DMS53 (cell line): ENCODE measurements at regions not wholly inside any gene's neighbourhood (a gene's known extent, or its start where the extent isn't known, plus 50 kb on each side); places are given as distances from the start of the nearest gene placed in this dataset.
"Not testable (repeated sequence)": the region's sequence is repeated elsewhere in the genome, so short reads cannot be mapped to it uniquely, and the experiment has no call there.

ENCODE experiments used
- DNase-seq: peaks from one replicate; lab custom pipeline; 2025; lab: John Stamatoyannopoulos, UW

DNA sequence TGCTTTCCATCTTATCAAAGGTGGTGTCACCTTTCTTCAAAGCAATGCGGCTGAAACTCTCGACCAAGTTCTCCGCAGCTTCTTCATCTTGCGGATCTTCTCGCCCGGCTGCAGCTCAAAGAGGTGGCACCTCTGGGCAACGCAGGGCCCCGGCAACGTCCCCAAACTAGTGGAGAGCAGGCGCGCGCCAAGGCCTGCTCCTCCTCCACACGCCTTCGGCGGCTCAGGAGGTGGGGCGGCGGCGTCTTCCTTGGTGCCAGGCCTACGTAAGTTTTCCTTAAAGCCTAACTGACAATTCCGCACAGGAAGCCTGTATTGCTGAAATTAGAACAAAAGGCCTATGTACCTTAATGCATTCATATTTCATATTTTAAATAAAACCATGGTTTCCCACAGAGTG, 112.0 kb downstream of the TMX1 start:
- DNase-seq = no peak

GRCh38 chr14:51353901-51354300, 113.9 kb downstream of the TMX1 start:
- no peak for DNase-seq

DNA sequence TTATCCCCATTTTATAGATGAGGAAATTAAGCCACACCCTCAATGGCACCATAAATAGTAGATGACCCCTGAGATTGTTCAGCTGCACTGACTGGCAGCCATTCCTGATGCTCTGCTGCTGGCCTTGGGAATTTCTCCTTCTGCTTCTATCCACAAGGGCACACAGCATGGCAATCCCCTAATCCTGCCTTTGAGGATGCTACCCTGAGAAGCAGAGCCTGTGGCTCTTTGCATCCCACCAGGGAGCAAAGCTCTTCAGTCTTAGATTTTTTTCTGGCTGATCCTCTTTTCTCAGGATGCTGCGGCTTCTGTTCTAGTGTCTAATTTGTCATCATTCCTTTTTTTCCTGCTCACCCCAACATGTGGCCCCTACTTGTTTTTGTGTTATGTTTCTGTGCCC, 114.8 kb downstream of the TMX1 start:
- DNase-seq = no peak

- no peak for DNase-seq
Observed at GRCh38 chr14:51356381-51356780, 116.3 kb downstream of the TMX1 start.

- DNase-seq = no peak
Observed at GRCh38 chr14:51357250-51357649, 117.2 kb downstream of the TMX1 start.

DNA sequence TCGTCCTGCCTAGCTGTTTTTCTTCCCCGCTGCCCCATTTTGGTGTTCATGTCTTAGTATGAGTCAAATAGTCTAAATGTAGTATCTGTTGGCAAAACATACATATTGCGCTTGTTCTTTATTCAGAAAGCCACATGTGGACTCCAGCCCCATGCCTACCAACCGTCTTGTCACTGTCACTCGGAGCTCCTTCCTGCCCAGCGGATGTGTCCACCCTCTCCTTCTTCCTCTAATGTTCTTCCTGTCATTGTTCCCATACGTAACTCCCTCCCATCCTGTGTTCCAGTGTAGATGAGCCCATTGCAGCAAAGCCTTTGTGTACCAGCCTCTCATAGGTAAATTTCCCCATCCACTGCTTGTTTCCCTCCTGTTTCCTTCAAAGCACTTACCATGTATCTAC, 120.5 kb downstream of the TMX1 start:
- DNase-seq = no peak

GRCh38 chr14:51365241-51365965, 125.4 kb downstream of the TMX1 start:
- DNase-seq = no peak

GRCh38 chr14:51366460-51366859, 126.4 kb downstream of the TMX1 start:
- not testable (repeated sequence) for DNase-seq

GRCh38 chr14:51366866-51367599, 127.0 kb downstream of the TMX1 start:
- DNase-seq = peak; percentile 62

- DNase-seq = no peak
Observed at GRCh38 chr14:51367600-51367931, 127.5 kb downstream of the TMX1 start.

DNA sequence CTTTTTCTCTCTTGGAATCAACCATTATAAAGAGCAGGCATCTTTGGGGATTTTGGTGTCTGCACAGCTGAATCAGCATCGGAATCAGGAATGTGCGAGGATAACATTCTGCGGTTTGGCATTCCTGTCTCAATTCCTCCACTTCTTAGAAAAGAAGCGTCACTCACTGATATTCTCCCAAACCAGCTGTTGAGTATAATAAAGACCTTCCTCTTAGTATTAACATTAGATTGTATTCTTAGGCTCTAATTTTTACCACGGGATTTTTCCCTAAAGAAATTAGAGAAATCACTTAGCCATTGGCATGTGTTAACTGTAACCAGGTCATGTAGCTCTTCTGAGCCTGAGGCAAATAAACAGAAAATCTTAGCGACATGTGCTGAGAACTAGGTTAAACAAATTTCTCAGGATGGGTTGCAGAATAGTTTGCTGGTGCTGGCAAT, 128.7 kb downstream of the TMX1 start:
- no peak for DNase-seq

DNA sequence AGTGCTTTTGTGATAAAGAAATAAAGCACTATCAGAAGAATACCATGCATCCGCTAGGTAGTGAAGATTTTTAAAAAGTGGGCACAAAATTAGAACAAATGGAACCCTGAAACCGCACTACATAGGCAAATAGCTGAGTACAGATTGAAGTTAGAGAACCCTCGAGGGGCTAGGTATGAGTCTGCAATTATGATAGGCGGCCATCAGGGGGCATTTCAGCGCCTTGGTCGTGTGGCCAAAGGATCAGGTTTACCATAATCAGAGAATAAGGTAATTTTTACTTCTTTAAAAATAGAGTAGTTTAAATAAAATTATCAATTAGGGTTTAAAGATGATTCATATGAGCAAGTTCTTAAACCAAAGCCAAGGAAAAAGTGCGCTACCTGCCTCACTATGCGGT, 129.8 kb downstream of the TMX1 start:
- peak; percentile 34 for DNase-seq

GRCh38 chr14:51370758-51371386, 130.8 kb downstream of the TMX1 start:
- no peak for DNase-seq

GRCh38 chr14:51377186-51377585, 137.1 kb downstream of the TMX1 start:
- DNase-seq = not testable (repeated sequence)

DNA sequence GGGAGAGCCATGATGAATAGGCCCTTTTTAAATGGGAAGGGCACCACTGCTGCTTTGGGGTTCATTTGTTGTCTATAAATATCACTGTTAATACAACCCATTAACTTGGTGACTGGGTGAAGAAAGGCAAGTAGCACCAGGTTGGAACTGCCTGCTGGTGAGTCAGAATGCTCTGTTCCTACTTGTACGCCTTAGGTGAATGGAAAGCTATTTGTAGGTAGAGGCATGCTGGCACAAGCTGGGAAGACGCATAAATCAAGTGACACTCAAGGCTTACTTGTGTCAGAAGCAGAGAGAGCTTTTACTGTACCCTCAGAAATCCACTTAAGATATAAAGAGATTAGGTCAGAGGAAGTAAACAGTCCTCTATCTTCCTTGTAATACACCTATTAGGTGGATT, 142.5 kb downstream of the TMX1 start:
- no peak for DNase-seq

- no peak for DNase-seq
Observed at GRCh38 chr14:51386411-51386810, 146.4 kb downstream of the TMX1 start.

GRCh38 chr14:51386983-51387735, 147.1 kb downstream of the TMX1 start:
- no peak for DNase-seq

DNA sequence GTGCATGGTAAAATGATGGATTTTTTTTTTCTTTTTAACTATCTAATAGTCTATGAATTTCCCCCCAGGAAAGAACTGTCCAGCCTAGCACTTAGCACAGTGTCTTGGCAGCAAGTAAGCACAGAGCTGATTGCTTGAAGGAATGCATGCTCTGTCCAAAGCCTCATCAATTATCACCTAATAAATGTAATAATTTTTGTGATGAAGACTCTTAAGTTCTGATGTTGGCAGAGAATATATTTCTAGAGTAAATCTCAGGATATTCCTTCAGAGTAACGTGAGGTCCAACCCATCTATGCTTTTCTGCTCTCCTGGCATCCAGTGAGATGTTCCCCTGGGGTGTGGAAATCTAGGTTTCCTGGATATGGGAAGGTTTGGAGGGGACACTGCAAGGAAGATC, 152.4 kb downstream of the TMX1 start:
- no peak for DNase-seq

- peak; percentile 21 for DNase-seq
Observed at GRCh38 chr14:51394384-51394783, 154.3 kb downstream of the TMX1 start.

DNA sequence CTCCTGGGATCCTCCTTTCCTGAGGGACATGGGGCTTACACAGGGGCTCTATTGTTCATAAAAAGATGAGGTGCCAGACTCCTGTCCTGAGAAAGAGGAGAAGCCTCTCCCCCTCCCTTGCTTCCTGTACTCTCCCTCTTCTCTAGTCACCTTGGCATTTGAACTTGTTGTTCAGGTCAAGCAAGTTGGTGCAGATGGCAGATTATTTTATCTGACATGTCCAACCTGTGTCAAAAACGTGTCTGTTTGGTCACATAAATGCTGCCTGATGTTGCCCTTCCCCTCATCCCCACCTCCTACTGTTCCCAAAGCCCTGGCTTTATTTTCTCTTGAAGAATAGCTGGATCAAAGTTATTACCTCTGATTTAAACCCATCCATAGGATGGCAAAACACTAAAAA, 154.8 kb downstream of the TMX1 start:
- peak; percentile 37 for DNase-seq

DNA sequence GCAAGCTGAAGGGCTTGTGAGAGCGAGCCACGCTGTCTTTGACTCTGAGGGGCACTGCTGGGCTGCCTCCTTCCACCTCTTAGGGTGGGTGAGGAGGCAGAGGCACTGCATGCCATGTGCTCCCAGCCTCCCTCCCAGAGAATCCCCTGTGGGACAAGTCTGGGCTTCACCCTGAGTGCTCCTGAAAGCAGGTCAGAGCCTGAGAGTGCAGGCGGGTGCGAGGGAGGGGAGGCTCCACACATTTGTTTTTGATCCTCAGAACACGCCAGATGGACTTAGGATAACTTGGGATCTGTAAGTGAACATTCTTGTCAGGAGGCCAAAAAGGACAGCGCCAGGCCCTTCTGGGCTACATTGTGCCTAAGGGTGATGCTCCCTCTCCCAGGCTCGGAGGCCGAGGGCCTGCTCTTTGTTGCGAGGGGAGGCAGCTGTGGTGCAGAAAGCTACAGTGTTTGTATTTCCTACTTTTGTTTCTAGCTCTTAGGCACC, 155.4 kb downstream of the TMX1 start:
- DNase-seq = peak; percentile 3

- peak; percentile 73 for DNase-seq
Observed at GRCh38 chr14:51396222-51396815, 156.3 kb downstream of the TMX1 start.
